MG63 (cell line): ENCODE measurements at regions not wholly inside any gene's neighbourhood (a gene's known extent, or its start where the extent isn't known, plus 50 kb on each side); places are given as distances from the start of the nearest gene placed in this dataset.
A peak's percentile ranks its signal among the peaks of the same experiment; 100 is the strongest.

Source experiments
- DNase-seq: peaks from one replicate; pipeline ENCODE4 v3.0.0-alpha.2; 2020
- H3K27me3 ChIP-seq: fragments of 250-450 bp; sonication (Bioruptor Pico); 2 replicates; pipeline ENCODE4 v1.5.1; 2020; ENCODE audit warnings: mild to moderate bottlenecking, moderate library complexity
- H3K36me3 ChIP-seq: fragments of 250-450 bp; sonication (Bioruptor Pico); 2 replicates; pipeline ENCODE4 v1.5.1; 2020; ENCODE audit warnings: mild to moderate bottlenecking, moderate library complexity
- H3K4me3 ChIP-seq: fragments of 250-450 bp; sonication (Bioruptor Pico); 2 replicates; pipeline ENCODE4 v1.5.1; 2020; ENCODE audit warnings: mild to moderate bottlenecking, moderate library complexity
- H3K9me3 ChIP-seq: fragments of 250-450 bp; sonication (Bioruptor Pico); 2 replicates; pipeline ENCODE4 v1.5.1; 2020; ENCODE audit warnings: mild to moderate bottlenecking, moderate library complexity

DNA sequence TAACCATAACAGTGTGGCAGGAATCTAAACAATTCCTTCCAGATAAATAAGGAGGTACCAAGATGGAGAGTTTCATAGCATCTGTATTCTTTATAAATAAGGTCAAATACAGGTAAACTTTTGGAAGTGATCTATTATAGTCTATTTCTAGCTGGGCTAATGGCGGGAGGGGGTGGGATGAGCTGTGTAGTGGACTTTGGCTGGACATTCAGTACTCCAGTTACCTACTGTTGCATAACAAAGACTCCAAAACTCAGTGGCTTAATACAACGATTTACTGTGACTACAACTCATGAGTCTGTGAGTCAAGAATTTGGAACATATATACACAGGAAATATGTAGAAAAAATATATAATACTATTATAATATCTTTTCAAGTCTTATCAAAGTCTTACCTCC is 496.1 kb downstream of the BCL11B start:
- Histone ChIP-seq H3K36me3 (no peaks in the 10 kb centered on the region), H3K9me3 (no peaks in the 10 kb centered on the region), H3K4me3 (no peak overlapping the region), H3K27me3 (no peaks in the 10 kb centered on the region)
- no peak for DNase-seq

DNA sequence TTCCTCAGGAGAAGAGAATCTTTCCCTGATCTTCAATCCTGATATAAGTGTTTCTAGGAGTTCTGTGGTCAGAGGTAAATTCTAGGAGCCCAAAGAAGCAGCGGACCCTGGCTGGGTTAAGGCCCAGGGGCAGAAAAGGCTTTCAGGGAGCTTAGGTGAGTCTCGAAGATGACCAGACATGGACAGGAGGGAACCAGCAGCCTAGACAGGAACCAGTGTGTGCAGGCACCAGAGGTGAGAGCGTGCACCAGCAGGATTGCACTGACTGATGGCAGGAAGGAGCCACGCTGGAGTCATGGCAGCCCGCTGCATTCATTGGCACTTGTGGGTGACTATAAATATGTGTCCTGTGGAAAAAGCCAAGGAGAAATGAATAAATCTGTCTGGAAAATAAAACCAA is 489.9 kb downstream of the BCL11B start:
- DNase-seq, result no peak
- Histone ChIP-seq H3K27me3 (no peaks in the 10 kb centered on the region), H3K36me3 (no peaks in the 10 kb centered on the region), H3K9me3 (no peaks in the 10 kb centered on the region), H3K4me3 (no peak overlapping the region)

- no peak for DNase-seq
- Histone ChIP-seq H3K4me3 (no peak overlapping the region), H3K27me3 (no peaks in the 10 kb centered on the region), H3K36me3 (no peaks in the 10 kb centered on the region), H3K9me3 (no peaks in the 10 kb centered on the region)
These were observed 486.4 kb downstream of the BCL11B start for GRCh38 chr14:98785578-98785977.

DNA sequence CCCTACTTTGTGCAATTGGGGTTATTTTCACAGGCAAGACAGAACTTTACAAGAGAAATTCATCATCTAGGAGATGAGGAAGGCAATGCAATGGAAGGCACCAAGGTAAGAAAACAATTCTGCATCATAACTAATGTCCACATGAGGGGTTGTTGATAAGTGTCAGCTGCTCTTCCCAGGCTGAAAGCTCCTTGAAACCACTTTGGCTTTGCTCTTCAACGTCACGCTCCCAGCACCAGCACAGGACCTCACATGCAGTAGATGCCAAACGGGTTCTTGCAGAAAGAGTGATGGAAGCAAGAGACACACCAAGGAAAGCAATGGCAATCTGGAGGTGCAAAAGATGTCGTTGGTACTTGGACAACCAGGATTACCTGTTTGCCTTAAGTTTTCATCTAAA is 485.5 kb downstream of the BCL11B start:
- DNase-seq, result no peak
- Histone ChIP-seq H3K27me3 (no peaks in the 10 kb centered on the region), H3K4me3 (no peak overlapping the region), H3K9me3 (no peaks in the 10 kb centered on the region), H3K36me3 (no peaks in the 10 kb centered on the region)

GRCh38 chr14:98791661-98792060 is 480.3 kb downstream of the BCL11B start:
- Histone ChIP-seq H3K27me3 (no peaks in the 10 kb centered on the region), H3K36me3 (no peaks in the 10 kb centered on the region), H3K4me3 (no peak overlapping the region), H3K9me3 (no peaks in the 10 kb centered on the region)
- DNase-seq, result no peak

DNA sequence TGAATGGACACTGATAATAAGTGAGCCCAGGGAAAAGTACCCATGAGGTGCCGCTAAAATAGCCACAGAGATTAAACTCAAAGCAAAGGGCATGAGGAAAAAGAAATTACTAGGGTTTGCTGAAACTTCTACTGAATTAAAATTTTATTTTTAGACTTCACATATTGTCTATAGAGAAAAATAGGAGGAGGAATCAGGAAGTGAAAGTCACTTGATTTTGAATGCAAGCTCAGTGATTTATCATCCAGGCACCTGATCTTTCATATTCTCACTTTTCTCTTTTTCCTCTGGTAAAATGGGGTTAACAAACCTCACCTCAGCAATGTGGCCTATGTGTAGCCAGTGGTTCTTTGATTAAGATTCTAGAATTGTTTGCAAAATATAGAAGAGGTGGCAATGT is 479.8 kb downstream of the BCL11B start:
- no peaks in the 10 kb centered on the region for H3K36me3 ChIP-seq

DNA sequence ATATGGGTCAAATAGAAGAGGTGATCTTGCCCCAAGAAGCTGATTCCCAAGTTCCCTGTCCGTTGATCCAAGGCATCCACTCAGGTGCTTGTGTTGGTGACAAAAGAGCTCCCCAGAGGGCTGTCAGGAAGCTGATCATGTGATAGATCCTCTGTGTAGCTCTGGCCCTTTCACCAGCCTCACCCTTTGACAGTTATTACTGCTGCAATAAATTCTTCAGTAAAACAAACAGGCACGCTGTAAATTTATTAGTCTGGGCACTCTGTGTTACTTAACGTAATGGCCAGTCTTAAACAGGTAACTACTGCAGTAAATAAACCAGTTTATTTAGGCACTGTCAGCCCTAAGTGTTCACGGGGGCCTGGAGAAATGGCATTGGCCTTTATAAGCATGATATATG is 473.9 kb downstream of the BCL11B start:
- Histone ChIP-seq H3K27me3 (no peaks in the 10 kb centered on the region), H3K4me3 (no peak overlapping the region), H3K36me3 (no peaks in the 10 kb centered on the region), H3K9me3 (no peaks in the 10 kb centered on the region)
- DNase-seq, result no peak

More for the DNA sequence above, 479.8 kb downstream of the BCL11B start:
- no peaks in the 10 kb centered on the region for H3K9me3 ChIP-seq
- DNase-seq, result no peak
- H3K27me3 ChIP-seq, result no peaks in the 10 kb centered on the region
- H3K4me3 ChIP-seq, result no peak overlapping the region

DNA sequence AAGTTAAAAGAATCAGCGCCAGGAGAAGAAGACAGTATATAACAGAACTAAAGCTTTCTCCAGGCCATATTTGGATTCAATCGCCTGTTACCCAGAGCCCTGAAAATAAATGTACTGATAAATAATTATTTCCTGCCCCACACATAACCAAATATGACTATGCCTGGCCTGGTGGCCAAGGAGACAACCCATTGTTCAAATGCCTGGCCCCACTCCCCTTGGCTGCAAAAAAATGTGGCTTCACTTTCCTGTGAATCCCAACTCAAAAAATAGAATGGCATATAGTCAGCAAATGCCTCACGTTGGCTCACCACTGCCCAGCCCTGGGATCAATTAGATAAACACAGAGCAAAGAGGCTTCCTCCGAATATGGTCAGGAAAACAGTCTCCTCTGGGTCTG is 472.1 kb downstream of the BCL11B start:
- Histone ChIP-seq H3K4me3 (no peak overlapping the region), H3K27me3 (no peaks in the 10 kb centered on the region), H3K9me3 (no peaks in the 10 kb centered on the region), H3K36me3 (no peaks in the 10 kb centered on the region)
- peak; percentile 5 for DNase-seq

DNA sequence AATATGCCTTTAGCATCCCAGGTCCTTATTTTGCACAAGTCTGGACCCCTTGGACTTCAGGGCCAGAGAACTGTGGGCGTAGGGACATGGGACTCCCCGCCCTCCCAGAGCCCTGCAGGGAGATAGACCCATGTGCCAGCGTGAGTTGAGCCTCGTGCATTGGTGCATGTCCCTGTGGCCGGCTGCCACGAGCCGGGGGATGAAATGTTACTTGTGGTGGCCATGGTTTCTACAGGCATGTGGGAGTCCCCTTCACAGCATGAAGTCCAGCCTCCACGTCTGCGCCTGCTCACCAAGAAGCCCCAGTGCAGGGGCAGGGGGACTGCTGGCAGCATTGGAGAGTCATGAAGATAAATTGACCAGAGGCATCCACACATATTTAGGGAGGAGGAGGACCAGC is 470.0 kb downstream of the BCL11B start:
- Histone ChIP-seq H3K4me3 (no peak overlapping the region), H3K36me3 (no peaks in the 10 kb centered on the region), H3K9me3 (no peaks in the 10 kb centered on the region), H3K27me3 (no peaks in the 10 kb centered on the region)
- no peak for DNase-seq

DNA sequence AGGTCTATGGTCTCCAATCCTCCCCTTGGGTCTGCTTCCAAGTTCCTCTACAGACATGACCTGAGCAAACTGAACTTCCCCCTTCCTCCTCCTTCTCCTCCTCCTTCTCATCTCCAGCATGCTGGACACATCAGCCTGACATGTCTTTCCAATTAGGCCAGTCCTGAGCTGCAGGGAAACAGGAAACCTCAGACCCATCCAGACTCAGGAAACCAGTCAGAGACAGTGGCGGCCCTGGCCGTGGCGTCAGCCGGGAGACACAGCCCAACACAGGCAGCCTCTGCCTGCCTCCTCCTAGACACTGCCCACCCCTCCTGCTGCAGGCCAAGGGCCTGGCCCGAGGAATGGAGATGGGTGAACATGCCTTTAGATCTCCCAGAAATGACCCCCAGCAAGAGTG is 468.8 kb downstream of the BCL11B start:
- Histone ChIP-seq H3K36me3 (no peaks in the 10 kb centered on the region), H3K9me3 (no peaks in the 10 kb centered on the region), H3K27me3 (no peaks in the 10 kb centered on the region), H3K4me3 (no peak overlapping the region)
- no peak for DNase-seq

- H3K36me3 ChIP-seq, result no peaks in the 10 kb centered on the region
- no peak for DNase-seq
- no peaks in the 10 kb centered on the region for H3K9me3 ChIP-seq
- H3K4me3 ChIP-seq, result no peak overlapping the region
- H3K27me3 ChIP-seq, result no peaks in the 10 kb centered on the region
These were observed 463.2 kb downstream of the BCL11B start for GRCh38 chr14:98808494-98809407.

DNA sequence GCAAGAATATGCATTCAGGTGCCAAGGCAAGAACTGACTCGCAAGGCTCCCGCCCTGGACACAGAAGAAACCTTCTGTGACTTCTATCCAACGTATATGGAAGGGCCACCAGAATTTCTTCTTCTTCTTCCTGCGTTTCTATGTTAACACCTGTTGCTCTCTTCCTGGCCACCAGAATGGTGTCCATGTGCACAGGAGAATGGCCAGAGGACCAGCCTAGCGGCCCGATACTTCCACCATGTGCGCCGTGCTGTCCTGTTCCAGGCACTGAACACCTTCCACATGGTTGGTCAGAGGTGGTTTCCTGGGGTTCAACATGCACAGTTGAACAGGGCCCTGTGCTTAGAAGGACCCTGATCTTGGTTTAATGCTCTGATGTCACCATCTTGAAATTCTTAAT is 455.8 kb downstream of the BCL11B start:
- H3K9me3 ChIP-seq, result no peaks in the 10 kb centered on the region

GRCh38 chr14:98816720-98817119 is 455.3 kb downstream of the BCL11B start:
- Histone ChIP-seq H3K4me3 (no peak overlapping the region), H3K36me3 (no peaks in the 10 kb centered on the region), H3K9me3 (no peaks in the 10 kb centered on the region), H3K27me3 (no peaks in the 10 kb centered on the region)
- no peak for DNase-seq

More for the DNA sequence above, 455.8 kb downstream of the BCL11B start:
- H3K4me3 ChIP-seq, result no peak overlapping the region
- DNase-seq, result no peak
- H3K36me3 ChIP-seq, result no peaks in the 10 kb centered on the region
- H3K27me3 ChIP-seq, result no peaks in the 10 kb centered on the region

- no peaks in the 10 kb centered on the region for H3K36me3 ChIP-seq
- no peaks in the 10 kb centered on the region for H3K27me3 ChIP-seq
- DNase-seq, result no peak
- H3K4me3 ChIP-seq, result no peak overlapping the region
- no peaks in the 10 kb centered on the region for H3K9me3 ChIP-seq
These were observed 452.7 kb downstream of the BCL11B start for GRCh38 chr14:98819132-98819866.

- Histone ChIP-seq H3K4me3 (no peak overlapping the region), H3K36me3 (no peaks in the 10 kb centered on the region)
- DNase-seq, result no peak
These were observed 452.2 kb downstream of the BCL11B start for GRCh38 chr14:98819867-98820206.

GRCh38 chr14:98822917-98823316 is 449.1 kb downstream of the BCL11B start:
- no peak overlapping the region for H3K4me3 ChIP-seq
- no peaks in the 10 kb centered on the region for H3K27me3 ChIP-seq
- H3K9me3 ChIP-seq, result no peaks in the 10 kb centered on the region
- no peaks in the 10 kb centered on the region for H3K36me3 ChIP-seq
- DNase-seq, result no peak

More at GRCh38 chr14:98819867-98820206, 452.2 kb downstream of the BCL11B start:
- Histone ChIP-seq H3K27me3 (no peaks in the 10 kb centered on the region), H3K9me3 (no peaks in the 10 kb centered on the region)

DNA sequence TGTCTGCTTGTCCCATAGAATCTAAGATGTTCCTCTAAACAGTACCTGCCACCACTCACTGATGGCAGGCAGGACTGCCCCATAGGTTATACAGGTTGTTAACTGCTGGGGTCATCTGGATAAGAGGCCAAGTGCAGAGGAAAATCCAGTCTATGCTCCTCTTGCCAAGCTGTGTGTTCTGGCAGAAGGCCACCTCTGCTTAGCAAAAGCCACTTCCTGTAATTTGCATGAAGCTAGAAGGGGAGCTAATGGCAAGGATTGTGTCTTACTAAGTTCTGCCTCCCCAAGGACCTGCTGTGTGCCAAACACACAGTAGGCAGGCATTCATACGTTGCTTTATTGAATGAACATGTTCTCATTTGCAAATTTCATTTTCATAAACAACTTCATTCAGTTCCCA is 445.4 kb downstream of the BCL11B start:
- H3K27me3 ChIP-seq, result no peaks in the 10 kb centered on the region
- peak; percentile 4 for DNase-seq
- no peaks in the 10 kb centered on the region for H3K36me3 ChIP-seq
- no peaks in the 10 kb centered on the region for H3K9me3 ChIP-seq
- H3K4me3 ChIP-seq, result no peak overlapping the region

GRCh38 chr14:98834119-98834518 is 437.9 kb downstream of the BCL11B start:
- H3K9me3 ChIP-seq, result no peaks in the 10 kb centered on the region
- H3K36me3 ChIP-seq, result no peaks in the 10 kb centered on the region
- H3K4me3 ChIP-seq, result no peak overlapping the region
- no peak for DNase-seq
- no peaks in the 10 kb centered on the region for H3K27me3 ChIP-seq
